ENCODE measurements at regions not wholly inside any gene's neighbourhood (a gene's known extent, or its start where the extent isn't known, plus 50 kb on each side); places are given as distances from the start of the nearest gene placed in this dataset.
"Not testable (repeated sequence)": the region's sequence is repeated elsewhere in the genome, so short reads cannot be mapped to it uniquely, and the experiment has no call there.

DNA sequence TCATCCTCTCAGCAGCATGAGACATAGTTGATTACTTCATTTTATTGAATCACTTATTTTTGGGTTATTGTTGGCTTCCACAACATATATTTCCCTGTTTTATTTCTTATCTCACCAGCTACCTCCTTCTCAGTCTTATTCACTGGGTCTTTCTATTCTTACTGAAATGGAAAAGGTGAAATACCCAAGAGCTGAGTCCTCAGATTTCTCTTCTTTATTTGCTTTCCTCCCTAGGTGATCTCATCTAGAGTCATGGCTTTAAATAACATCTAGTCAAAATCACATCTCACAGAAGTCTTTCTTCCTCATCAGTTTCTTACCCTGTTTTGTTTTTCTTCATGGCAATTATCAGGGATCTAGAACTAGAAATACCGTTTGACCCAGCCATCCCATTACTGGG, 105.0 kb upstream of the RBBP8 start:
- no peak for DNase-seq

DNA sequence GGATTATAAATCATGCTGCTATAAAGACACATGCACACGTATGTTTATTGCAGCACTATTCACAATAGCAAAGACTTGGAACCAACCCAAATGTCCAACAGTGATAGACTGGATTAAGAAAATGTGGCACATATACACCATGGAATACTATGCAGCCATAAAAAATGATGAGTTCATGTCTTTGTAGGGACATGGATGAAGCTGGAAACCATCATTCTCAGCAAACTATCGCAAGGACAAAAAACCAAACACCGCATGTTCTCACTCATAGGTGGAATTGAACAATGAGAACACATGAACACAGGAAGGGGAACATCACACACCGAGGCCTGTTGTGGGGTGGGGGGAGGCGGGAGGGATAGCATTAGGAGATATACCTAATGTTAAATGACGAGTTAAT, 104.5 kb upstream of the RBBP8 start:
- DNase-seq, result not testable (repeated sequence)

DNA sequence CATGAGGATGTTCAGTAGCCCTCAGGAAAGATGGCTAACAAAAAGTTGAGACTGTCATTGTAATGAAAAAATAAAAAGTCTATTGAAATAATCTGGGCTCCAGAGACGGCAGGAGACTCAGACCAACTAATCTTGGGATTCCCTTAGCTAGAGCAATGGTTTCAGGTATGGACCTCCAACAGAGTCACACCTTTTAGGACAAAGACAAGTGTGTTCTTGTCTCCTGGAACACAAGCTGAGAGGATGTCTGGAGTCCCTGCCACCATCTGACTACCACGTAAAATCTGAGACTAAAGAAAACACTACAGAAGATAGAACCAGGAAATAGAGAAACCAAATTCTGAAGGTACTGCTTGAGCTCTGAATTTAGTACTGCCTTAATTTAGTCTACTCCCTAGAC, 103.3 kb upstream of the RBBP8 start:
- DNase-seq, result no peak

DNA sequence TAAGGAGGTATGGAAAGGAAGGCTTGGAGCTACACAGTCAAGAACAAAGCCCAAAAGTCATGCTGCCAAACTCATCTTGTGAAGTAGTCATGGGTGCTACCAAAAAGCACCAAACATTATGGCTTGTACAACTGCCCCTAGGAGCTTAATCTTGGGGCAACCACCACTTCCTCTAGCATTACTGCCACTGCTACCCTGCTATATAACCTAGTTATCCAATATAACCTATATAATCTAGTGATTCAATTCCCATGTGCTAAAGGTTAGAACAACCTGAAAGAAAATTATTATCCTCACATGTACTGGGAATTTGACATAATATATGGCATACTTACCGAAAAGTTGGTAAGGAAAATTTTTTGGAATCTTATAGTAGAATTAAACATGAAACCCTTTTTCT, 102.6 kb upstream of the RBBP8 start:
- no peak for DNase-seq

DNA sequence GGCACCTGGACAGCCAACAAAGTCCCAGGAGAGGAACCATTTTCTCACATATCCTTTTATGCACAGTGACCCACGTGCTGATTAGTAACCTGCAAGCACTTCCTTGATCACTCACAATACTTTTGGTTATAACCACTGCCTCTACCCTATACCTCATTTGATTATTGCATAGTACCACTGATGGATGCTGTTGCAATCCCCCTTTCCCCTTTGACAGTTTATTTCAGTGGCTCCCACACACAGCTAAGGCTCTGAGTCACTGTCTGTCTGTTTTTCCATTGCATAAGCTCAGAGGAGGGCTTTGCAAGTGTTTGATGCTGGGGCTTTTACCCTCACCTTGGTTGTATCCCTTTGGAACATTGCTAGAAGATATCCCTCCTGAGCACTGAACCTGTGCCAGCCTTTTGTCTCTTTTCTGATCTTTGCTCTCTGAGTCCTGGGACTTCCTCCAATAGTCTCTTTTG, 101.7 kb upstream of the RBBP8 start:
- DNase-seq, result no peak

DNA sequence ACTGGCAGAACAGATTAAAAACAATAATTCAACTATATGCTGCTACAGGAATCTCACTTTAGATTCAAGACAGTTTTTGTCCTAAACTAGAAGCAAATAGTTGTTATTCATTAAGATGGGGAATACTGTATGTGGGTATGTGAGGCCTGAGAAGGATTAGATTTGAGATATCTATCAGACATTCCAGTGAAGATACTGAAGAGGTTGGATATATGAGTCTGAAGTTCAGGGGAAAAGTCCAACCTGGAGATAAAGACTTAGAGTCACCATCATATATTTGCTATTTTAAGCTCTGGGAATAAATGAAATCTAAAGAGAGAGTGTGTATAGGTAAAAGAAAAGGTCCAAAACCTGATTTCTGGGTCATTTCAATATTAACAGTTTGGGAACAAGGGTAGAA, 96.2 kb upstream of the RBBP8 start:
- DNase-seq, result no peak

DNA sequence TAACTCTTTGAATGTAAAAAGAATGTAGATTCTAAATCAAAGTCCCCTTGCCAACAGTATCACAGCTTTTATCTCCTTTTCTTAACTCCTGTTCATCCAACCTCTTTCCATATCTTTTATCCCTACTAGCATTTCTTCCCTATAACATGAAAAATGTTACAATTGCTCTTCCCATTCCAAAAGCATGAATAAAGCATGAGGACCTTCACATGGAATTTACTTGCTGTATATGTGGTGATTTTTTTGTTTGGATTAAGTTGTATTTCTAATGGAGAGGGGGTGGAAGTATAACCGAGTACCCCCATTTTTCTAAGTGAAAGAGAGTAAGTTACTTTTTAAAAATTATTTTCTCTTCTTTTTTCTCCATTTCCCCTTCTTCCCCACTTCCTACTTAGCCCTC, 94.9 kb upstream of the RBBP8 start:
- no peak for DNase-seq

DNA sequence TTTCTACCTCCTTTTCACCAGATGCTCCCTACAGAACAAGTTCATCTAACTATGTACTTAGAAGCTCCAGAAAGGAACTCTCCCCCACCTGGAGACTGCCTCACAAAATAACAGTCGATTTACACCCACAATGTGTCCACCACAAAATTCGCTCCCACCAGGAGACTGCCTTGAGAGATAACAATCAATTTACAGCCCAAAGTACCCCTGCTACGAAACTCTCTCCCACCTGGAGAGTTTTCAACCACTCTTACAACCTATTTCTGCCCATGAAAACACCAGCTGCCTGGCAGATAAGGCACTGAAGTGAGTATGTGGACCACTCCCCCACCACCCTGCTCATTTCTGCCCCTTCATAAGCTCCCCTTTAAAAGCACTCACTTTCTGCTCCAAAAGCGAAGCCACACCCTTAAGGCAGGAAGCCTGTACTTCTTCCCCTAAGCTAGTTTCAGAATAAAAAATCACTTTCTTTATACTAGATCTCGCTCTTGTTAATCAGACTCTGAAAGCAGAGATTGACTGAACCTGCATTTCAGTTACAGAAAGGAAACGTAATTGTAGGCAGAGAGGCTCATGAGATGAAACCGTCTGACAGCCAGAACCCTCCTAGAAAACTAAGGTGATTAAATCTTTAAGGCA, 94.4 kb upstream of the RBBP8 start:
- peak; percentile 66 for DNase-seq

DNA sequence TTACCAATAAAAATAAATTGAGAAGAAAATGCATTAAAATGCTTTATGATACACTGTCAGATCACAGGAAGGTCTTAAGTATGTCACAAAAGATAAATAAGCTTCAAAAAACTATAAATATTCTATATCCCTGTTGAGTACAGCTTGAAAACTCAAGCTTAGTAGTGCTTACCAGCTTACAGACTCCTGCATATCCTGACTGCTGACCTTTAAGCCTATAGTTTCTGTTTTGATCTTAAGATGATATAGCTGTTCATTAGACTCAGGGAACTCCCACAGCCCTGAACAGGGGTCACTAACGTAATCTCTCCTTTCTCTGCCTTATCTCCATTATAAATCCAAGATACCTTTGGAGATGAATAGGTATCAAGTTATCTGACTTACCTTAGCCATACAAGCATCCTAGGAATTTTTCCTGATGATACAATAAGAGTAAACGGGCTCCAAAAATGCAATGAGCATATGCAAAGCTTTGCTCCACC, 93.7 kb upstream of the RBBP8 start:
- DNase-seq, result peak; percentile 6

DNA sequence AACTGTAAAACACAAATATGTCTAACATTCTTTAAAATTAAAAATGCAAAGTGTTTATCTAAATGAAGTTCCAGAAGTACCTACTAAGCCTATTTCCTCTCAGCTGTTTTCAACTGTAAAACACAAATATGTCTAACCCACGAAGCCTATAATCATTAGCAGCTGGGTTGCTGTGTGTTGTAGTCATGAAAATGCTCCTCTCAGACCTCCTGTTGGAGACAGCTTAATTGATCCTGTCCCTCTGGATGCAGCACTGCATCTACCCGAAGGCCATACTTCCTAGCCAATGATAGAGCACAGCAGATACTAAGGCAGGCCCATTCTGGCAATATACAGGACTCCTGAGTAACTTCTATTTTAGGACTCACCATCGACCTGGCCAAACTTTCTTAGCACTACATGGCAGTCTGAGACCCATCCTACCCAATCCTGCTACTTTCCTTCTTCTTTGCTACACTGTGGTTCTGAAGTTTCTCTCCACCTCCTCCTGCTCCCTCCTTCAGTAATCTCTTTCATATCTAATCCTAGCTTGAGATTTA, 92.5 kb upstream of the RBBP8 start:
- DNase-seq, result no peak

DNA sequence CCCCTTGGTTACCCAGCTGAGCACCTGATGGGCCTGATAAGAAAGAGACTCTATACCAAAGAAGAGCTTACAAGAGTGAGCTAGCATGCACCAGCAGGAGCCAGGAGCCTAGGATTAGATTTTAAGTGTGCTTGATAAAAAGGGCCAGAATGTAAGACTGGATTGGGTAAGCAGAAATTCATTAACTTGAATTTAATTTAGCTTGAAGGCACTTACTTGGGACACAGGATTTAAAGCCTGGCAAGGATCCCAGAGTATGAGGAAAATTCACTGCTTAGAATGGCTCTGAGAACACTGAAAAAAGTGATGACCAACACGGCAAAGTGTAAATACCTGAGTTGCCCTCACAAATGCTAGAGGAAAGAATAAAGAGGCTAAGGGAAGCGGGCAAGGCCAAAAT, 91.3 kb upstream of the RBBP8 start:
- DNase-seq, result no peak

DNA sequence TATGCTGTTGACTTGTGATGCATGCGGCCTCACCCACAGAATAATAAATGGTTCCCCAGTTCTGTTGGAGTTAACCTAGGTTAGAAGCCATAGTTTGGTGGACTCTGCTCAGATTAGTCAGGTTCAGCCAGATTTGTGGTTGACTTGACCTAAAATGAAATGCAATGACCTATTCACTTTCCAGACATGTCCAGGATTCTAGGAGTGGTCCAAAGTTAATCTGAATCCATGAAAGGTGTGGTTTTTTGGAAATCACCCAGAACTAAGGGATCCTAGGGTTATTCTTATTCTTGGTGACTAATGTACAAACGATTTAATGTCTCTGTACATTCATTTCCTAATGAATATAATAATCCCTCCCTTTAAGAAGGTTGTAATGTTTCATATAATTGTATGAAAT, 88.9 kb upstream of the RBBP8 start:
- DNase-seq, result no peak

DNA sequence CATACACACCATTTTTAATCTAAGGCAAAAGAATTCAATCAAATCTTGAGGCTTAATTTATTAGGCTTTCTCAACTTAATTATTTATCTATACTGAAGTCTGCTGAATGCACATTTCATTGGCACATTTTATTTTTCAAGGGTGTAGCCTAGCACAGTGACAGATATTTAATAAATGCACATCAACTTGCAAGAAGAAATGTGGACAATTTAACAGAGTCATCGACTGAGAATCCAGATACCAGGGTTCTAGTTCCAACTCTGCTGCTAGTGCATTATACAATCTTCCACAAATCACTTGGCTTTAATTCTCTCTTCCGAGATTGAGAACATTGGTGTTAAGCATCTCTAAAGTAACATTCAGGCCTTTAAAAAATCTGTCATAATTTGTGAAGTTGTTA, 88.5 kb upstream of the RBBP8 start:
- no peak for DNase-seq

DNA sequence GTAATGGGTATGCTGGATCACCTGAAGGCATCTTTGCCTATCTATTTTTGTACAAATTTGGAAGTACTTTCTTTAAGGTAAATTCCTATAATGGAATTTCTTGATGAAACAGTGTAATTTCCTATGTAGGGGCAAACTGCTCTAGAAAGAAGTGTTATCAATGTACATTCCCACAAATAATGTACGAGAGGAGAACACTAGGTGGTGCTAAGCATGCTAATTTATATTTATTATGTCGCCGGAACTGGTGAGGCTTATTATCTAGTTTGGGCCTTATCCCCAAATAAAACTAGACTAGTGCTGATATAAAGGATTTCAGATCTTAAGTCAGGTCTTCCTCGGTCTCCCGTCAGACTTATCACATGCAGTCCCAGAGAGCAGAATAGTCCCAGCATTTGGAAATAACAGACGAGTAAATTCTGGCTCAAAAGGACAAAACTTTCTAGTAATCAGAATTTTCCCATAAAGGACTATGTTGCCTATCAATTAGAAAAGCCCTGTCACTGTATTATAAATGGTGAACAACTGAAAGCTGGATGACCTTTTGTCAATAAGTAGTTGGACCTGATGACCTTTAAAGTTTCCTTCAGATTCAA, 86.9 kb upstream of the RBBP8 start:
- DNase-seq, result no peak

DNA sequence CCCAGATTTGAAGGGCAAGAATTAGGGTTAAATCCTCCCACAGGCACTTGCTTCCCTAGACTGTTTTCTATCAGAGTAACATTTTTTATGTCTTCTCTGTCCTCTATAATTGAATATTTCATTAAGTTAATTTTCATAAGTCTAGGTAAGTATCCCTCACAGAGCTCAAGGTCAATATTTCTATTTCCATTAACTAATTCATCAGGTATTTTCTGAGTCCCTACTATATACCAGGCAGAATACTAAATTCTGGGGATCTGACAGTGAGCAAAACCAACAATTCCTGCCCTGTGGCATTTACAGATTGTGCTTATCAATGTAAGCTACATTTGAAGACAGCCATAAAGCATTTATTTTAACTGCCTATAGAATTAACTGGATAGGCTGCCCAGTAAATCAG, 86.4 kb upstream of the RBBP8 start:
- DNase-seq, result no peak

DNA sequence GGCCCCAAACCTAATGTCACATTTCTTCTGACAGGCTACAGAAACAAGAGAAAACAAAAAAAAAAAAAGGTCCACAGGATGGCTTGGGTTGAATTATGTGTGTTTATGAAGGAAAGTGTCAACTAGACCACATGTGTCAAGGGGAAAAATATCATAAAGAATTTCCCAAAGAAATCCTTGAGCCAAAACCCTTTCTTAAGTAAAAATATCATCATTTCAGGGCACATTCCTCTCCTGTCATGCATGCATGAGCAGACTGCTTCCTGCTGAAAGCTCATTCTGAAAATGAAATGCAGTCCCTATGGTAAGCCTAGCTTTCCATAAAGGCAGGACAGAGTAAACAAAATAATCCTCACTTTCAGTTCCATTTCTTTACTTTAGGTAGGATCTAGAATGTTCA, 85.7 kb upstream of the RBBP8 start:
- DNase-seq, result no peak

DNA sequence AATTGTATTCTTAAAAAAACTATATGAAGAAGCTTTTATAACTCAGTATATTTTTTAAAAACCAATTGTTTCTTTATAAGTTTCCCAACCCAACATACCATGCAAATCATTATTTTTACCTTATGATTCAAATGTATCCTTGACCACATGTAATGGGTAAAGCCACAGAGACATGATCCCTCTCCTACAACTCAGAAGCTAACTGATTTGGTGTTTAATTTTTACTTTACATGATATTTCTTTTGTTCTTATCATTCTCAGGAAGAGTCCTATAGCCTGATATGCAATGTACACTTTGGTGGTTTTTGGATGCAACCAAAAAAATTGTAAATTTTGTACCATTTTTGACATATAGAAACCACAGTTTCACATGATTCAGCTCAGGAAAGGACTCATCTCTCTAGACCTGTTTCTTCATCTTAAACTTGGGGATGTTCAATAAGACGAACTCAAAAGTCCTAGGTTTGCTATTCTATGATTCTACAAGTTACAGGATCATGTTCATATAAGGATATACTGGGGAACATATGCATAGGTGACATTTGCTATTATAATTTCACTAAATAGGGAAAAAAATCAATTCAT, 85.2 kb upstream of the RBBP8 start:
- DNase-seq, result peak; percentile 25

DNA sequence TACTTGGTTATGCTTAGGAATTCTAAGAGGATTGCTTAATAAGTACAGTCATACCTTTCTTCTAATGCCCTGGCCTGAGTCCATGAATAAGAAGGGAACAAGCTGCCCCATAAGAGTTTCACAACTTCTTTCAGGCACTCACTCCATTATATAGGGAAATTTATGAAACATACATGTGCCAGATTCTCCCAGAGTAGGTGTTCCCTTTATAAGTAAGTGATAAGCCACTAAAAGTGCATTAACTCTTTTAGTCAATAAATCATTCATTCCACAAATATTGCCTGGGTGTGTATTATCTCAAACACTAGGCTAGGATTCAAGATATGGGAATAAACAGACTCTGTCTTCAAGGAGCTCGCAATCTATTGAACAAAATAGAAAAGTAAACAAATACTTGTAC, 84.5 kb upstream of the RBBP8 start:
- no peak for DNase-seq

DNA sequence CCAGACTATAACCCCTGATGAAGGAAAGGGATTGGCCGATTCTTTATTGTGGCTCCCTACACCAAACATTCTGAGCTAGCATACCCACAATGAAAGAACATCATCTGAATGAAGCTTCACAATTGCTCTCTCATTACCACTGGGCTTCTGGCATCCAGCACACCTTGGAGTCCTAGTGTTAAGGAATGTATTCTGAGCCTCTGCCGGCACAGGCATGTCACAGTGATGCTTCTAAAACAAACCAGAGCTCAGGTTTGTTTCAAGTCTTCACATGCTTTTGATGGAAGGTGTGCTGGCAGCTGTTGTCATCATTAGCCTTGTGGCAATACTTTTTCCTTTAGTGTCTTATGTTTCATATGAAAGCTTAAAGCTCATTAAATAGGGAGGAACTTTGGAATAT, 76.3 kb upstream of the RBBP8 start:
- DNase-seq, result no peak

DNA sequence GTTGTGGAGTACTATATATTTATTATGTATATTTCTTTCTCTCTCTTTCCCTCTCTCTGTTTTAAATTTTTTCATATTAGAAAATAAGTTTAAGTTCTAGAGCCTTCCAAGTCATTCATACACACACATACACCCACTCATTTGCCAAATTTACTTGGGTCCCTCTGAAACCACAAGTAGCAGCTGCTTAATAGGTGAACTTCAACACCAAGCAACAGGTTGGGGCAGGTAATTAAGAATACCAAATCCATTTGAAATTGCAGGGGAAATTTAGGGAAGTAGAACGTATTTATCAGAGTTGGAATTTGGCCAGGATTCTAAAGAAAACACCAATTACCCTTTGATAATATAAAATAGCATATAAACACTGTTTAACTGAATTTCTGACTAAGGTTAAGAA, 75.0 kb upstream of the RBBP8 start:
- no peak for DNase-seq

DNA sequence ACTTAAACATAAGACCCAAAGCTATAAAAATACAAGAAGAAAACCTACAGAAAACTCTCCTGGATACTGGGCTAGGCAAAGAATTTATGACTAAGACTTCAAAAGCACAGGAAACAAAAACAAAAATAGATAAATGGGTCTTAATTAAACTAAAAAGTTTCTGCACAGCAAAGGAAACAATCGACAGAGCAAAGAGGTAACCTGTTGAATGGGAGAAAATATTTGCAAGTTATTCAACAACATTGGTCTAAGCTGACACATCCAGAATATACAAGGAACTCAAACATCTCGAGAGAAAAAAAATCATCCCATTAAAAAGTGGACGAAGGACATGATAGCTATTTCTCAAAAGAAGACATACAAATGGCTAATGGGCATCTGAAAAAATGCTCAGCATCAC, 72.3 kb upstream of the RBBP8 start:
- no peak for DNase-seq

DNA sequence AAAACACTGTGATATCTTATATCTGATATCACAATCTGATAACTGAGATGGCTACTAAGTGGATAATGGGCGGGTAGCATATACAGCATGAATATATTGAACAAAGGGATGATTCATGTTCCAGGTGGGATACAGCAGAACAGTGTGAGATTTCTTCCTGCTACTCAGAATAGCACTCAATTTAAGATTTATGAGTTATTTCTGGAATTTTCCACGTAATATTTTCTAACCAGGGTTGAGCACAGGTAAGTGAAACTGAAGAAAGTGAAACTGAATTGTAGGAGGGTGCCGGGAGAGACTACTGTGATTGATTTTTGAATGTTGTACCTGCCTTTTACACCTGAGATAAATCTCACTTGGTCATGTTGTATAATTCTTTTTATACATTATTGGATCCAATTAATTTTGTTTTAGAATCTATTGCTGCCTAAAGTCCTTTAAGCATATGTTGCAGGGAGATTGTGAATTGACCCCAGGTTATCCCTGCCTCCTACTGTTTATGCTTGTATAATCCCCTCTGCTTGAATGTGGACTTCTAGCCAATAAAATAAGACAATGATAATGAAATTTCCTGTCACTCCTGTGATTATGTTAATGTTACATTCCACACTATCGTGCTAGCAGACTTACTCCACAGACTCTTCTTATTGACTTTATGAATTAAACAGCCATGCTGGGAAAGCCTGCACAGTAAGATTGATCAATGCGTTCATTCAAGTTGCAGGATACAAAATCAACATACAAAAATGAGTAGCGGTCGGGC, 67.6 kb upstream of the RBBP8 start:
- DNase-seq, result no peak

DNA sequence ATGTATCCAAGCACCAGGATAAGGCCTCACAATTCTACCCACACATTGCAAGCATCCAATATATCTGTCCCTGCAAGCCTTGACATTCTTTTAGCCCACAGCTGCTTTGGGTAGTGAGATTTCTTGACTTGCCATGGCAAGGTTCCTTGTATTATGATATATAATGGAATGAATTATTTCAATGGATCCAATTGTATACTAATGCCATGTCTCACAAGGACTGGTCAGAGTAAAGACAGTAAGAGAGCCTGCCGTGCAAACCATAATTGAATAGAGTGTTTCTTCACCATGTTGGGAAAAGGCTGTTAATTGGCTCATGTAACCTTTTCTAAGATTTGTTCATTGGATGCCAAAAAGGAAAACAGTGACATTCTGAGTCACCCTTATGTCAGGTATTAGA, 64.3 kb upstream of the RBBP8 start:
- no peak for DNase-seq
